ENCODE measurements at regions not wholly inside any gene's neighbourhood (a gene's known extent, or its start where the extent isn't known, plus 50 kb on each side); places are given as distances from the start of the nearest gene placed in this dataset.
"Not testable (repeated sequence)": the region's sequence is repeated elsewhere in the genome, so short reads cannot be mapped to it uniquely, and the experiment has no call there.

DNA sequence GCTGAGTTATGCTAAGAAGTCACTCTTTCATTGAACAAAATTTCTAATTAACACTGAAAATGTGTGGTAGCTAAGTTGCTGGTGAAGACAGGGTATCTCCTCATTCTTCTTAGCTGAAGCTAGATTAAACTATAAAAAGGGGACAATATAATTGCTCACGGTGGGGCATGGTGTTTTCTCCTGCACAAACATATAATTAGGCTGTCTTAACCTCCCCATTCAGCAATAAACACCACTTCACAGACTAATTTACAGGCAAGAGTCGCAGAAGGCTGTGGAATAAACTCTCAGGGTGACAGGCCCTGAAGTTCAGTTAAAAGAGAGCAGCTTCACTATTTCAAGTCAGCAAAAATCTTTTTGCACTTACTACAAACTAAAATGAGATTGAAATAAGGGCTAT is 338.9 kb upstream of the NT5E start:
- Histone ChIP-seq H3K9me3 (ENCODE audit: control insufficient read depth, insufficient read depth, low read length) (no peaks in the 10 kb centered on the region), H3K27me3 (ENCODE audit: control insufficient read depth, insufficient read depth, low read length) (no peaks in the 10 kb centered on the region), H3K27ac (ENCODE audit: low read length) (no peak overlapping the region), H3K4me3 (ENCODE audit: low read length) (no peak overlapping the region), H3K36me3 (ENCODE audit: control insufficient read depth, insufficient read depth, low read length) (no peaks in the 10 kb centered on the region), H3K4me1 (ENCODE audit: control insufficient read depth, insufficient read depth, low read length) (no peaks in the 10 kb centered on the region; the same call in none of the 2 replicates)
- DNase-seq (ENCODE audit: low read depth, low spot score) = no peak
- WGBS (ENCODE audit: insufficient coverage, insufficient read length) = no CpG with 5 or more reads among the region's 2 CpGs

DNA sequence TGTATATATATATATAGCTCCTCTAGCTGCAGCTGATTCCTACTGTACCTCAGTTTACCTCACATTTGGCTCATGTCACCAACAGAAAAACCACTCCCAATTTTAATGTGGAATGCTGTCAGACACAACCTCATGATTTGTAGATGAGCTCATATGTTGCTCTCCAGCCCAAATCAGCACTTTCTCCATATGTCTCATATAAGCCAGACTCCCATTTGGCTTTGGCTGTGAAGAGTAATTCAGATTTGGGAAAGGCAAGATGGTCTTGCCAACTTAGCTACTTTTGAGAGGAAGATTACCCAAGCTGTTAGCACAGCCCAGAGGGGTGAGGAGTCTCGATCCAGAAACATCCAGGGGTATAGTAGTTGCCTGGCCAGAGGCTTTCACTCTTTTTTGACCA is 342.2 kb upstream of the NT5E start:
- no peak for DNase-seq (ENCODE audit: low read depth, low spot score)
- H3K36me3 ChIP-seq (ENCODE audit: control insufficient read depth, insufficient read depth, low read length) = no peaks in the 10 kb centered on the region
- H3K4me1 ChIP-seq (ENCODE audit: control insufficient read depth, insufficient read depth, low read length) = no peaks in the 10 kb centered on the region; the same call in 1 of the 2 replicates
- H3K9me3 ChIP-seq (ENCODE audit: control insufficient read depth, insufficient read depth, low read length) = no peaks in the 10 kb centered on the region
- H3K27me3 ChIP-seq (ENCODE audit: control insufficient read depth, insufficient read depth, low read length) = no peaks in the 10 kb centered on the region
- WGBS (ENCODE audit: insufficient coverage, insufficient read length) = no CpG with 5 or more reads among the region's 1 CpG
- no peak overlapping the region for H3K4me3 ChIP-seq (ENCODE audit: low read length)
- H3K27ac ChIP-seq (ENCODE audit: low read length) = no peak overlapping the region

DNA sequence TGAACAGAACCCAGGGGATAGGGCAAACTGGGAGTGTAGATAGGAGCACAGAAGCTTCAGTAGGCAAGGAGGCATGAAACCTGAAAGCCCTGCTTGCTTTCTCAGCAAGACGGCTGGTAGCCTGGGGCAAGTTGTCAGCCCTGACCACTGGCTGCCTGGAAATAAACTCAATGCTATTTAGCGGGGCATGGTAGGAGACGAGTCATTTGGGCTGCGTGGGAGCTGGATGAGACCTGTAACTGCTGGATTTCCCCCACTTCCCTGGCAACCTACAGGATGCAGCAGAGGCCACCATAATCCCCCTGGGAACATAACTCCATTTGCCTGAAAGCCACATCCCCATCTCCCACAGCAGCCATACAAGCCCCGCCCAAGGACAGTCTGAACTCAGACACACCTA is 332.6 kb upstream of the TBX18 start:
- H3K4me3 ChIP-seq (ENCODE audit: low read length) = no peak overlapping the region
- no peaks in the 10 kb centered on the region for H3K27me3 ChIP-seq (ENCODE audit: control insufficient read depth, insufficient read depth, low read length)
- no peaks in the 10 kb centered on the region for H3K4me1 ChIP-seq (ENCODE audit: control insufficient read depth, insufficient read depth, low read length)
- no CpG with 5 or more reads among the region's 5 CpGs for WGBS (ENCODE audit: insufficient coverage, insufficient read length)
- H3K36me3 ChIP-seq (ENCODE audit: control insufficient read depth, insufficient read depth, low read length) = no peaks in the 10 kb centered on the region
- no peaks in the 10 kb centered on the region for H3K9me3 ChIP-seq (ENCODE audit: control insufficient read depth, insufficient read depth, low read length)
- no peak for DNase-seq (ENCODE audit: low read depth, low spot score)
- H3K27ac ChIP-seq (ENCODE audit: low read length) = no peak overlapping the region

DNA sequence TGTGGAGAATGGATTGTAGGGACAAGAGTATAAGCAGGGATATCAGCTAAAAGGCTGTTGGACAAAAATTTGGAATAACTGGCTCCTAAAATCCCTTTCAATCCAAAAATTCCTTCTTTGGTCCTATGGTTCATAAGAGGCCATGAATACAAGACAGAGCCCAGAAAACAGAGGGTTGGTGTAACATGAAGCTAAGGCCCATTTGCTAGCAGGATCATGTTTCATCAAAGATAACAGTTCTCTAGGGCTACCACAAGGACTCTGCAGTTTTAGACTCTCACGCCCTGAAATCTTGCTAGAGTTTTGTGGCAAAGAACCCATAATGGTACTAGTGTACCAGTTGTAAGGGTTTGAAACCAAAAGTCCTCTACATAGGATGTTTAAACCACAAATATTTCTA is 327.8 kb upstream of the TBX18 start:
- no peak for DNase-seq (ENCODE audit: low read depth, low spot score)
- no peaks in the 10 kb centered on the region for H3K9me3 ChIP-seq (ENCODE audit: control insufficient read depth, insufficient read depth, low read length)

DNA sequence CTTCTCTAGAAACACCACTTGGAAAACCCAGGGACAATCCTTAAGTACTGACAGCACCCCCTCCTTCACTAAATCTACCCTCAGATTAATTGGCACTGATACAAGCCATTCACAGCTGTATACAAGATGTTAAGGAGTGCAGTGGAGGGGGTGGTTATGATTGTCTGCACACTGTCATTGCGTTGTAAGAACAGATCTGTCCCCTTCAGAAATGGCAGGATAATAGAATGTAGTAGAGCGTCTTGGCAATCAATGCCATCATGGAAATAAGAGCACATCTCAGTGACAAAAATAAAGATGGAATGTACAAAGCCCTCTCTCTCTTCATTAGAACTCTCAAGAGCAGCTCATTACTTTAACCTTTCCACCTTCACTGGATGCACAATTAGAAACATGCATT is 324.9 kb upstream of the TBX18 start:
- H3K4me3 ChIP-seq (ENCODE audit: low read length) = no peak overlapping the region
- no peaks in the 10 kb centered on the region for H3K36me3 ChIP-seq (ENCODE audit: control insufficient read depth, insufficient read depth, low read length)
- H3K4me1 ChIP-seq (ENCODE audit: control insufficient read depth, insufficient read depth, low read length) = no peaks in the 10 kb centered on the region
- no peaks in the 10 kb centered on the region for H3K27me3 ChIP-seq (ENCODE audit: control insufficient read depth, insufficient read depth, low read length)
- no CpG with 5 or more reads among the region's 2 CpGs for WGBS (ENCODE audit: insufficient coverage, insufficient read length)
- H3K27ac ChIP-seq (ENCODE audit: low read length) = no peak overlapping the region
- no peaks in the 10 kb centered on the region for H3K9me3 ChIP-seq (ENCODE audit: control insufficient read depth, insufficient read depth, low read length)
- DNase-seq (ENCODE audit: low read depth, low spot score) = no peak

More for the DNA sequence above, 327.8 kb upstream of the TBX18 start:
- no CpG with 5 or more reads among the region's 1 CpG for WGBS (ENCODE audit: insufficient coverage, insufficient read length)
- Histone ChIP-seq H3K4me1 (ENCODE audit: control insufficient read depth, insufficient read depth, low read length) (no peaks in the 10 kb centered on the region), H3K27me3 (ENCODE audit: control insufficient read depth, insufficient read depth, low read length) (no peaks in the 10 kb centered on the region), H3K36me3 (ENCODE audit: control insufficient read depth, insufficient read depth, low read length) (no peaks in the 10 kb centered on the region), H3K27ac (ENCODE audit: low read length) (no peak overlapping the region), H3K4me3 (ENCODE audit: low read length) (no peak overlapping the region)

DNA sequence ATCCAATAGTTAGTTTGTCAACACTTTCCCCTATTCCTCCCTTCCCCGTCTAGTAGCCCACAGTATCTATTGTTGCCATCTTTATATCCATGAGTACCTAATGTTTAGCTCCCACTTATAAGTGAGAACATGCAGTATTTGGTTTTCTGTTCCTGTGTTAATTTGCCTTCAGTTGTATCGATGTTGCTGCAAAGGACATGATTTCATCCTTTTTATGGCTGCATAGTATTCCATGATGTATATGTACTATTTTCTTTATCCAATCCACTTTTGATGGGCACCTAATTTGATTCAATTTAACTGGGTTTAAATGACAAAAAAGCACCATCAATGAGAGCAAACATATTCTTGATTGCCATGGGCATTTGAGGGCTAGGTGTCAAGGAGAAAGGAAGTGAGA is 321.5 kb upstream of the TBX18 start:
- Histone ChIP-seq H3K27me3 (ENCODE audit: control insufficient read depth, insufficient read depth, low read length) (no peaks in the 10 kb centered on the region), H3K36me3 (ENCODE audit: control insufficient read depth, insufficient read depth, low read length) (no peaks in the 10 kb centered on the region), H3K4me3 (ENCODE audit: low read length) (no peak overlapping the region), H3K27ac (ENCODE audit: low read length) (no peak overlapping the region), H3K9me3 (ENCODE audit: control insufficient read depth, insufficient read depth, low read length) (no peaks in the 10 kb centered on the region), H3K4me1 (ENCODE audit: control insufficient read depth, insufficient read depth, low read length) (no peaks in the 10 kb centered on the region)
- DNase-seq (ENCODE audit: low read depth, low spot score) = no peak
- no CpG with 5 or more reads among the region's 2 CpGs for WGBS (ENCODE audit: insufficient coverage, insufficient read length)

DNA sequence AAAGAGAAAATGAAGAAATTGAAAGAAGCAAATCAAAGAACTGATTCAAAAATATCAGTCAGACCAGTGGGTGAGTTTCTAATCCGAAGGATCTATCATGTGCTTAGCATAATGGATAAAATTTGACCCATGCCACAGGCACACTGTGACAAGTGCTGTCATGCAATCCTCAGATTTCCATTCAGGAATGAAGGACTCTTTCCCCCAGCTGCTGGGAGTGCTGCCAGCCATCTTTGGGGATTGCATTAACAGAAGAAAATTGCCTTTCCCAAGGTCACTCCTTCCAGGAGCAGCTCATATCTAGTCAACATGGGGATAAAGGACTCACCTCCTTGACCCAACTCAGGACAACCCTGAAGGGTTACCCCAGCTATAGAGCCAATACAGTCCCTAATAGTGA is 316.7 kb upstream of the TBX18 start:
- H3K4me1 ChIP-seq (ENCODE audit: control insufficient read depth, insufficient read depth, low read length) = no peaks in the 10 kb centered on the region
- H3K4me3 ChIP-seq (ENCODE audit: low read length) = no peak overlapping the region
- no peak for DNase-seq (ENCODE audit: low read depth, low spot score)
- WGBS (ENCODE audit: insufficient coverage, insufficient read length) = no CpG with 5 or more reads among the region's 1 CpG
- no peaks in the 10 kb centered on the region for H3K36me3 ChIP-seq (ENCODE audit: control insufficient read depth, insufficient read depth, low read length)
- H3K27ac ChIP-seq (ENCODE audit: low read length) = no peak overlapping the region
- H3K27me3 ChIP-seq (ENCODE audit: control insufficient read depth, insufficient read depth, low read length) = no peaks in the 10 kb centered on the region
- no peaks in the 10 kb centered on the region for H3K9me3 ChIP-seq (ENCODE audit: control insufficient read depth, insufficient read depth, low read length)

DNA sequence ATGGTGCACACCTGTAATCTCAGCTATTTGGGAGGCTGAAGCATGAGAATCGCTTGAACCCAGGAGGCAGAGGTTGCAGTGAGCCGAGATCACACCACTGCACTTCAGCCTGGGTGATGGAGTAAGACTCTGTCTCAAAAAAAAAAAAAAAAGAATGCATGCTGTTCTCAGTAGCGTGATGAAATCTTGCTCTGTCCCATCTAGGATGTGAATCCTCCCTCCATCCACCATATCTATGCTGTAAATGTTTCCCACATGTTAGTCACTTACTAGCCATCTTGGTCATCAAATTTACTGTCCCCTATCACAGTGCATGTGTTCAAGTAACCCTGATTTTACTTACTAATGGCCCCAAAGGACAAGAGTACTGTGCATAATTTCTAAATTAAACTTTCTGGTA is 315.4 kb upstream of the TBX18 start:
- Histone ChIP-seq H3K4me1 (ENCODE audit: control insufficient read depth, insufficient read depth, low read length) (no peaks in the 10 kb centered on the region), H3K27ac (ENCODE audit: low read length) (no peak overlapping the region), H3K36me3 (ENCODE audit: control insufficient read depth, insufficient read depth, low read length) (no peaks in the 10 kb centered on the region), H3K4me3 (ENCODE audit: low read length) (no peak overlapping the region), H3K9me3 (ENCODE audit: control insufficient read depth, insufficient read depth, low read length) (no peaks in the 10 kb centered on the region), H3K27me3 (ENCODE audit: control insufficient read depth, insufficient read depth, low read length) (no peaks in the 10 kb centered on the region)
- no CpG with 5 or more reads among the region's 3 CpGs for WGBS (ENCODE audit: insufficient coverage, insufficient read length)
- DNase-seq (ENCODE audit: low read depth, low spot score) = no peak

DNA sequence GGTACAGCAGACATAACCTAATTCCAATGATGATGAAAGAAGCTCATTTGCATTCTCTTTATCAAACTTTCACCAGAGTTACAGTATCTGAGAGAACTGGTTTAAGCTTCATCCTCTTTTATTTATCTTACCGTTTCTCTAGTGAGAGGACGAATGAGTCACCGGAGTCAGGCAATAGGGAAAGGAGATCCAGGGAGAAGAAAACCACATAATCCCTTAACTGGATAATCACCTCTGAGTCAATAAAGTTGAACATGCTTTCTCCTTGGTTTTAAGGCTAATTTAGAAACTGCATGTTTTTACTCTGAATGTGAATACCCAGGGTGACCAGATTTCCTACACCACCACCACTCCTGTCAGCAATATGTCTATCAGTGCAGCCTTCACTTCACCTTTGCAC is 313.7 kb upstream of the TBX18 start:
- H3K27me3 ChIP-seq (ENCODE audit: control insufficient read depth, insufficient read depth, low read length) = no peaks in the 10 kb centered on the region
- H3K4me1 ChIP-seq (ENCODE audit: control insufficient read depth, insufficient read depth, low read length) = no peaks in the 10 kb centered on the region
- no peak overlapping the region for H3K27ac ChIP-seq (ENCODE audit: low read length)
- WGBS (ENCODE audit: insufficient coverage, insufficient read length) = no CpG with 5 or more reads among the region's 3 CpGs
- no peak overlapping the region for H3K4me3 ChIP-seq (ENCODE audit: low read length)
- H3K36me3 ChIP-seq (ENCODE audit: control insufficient read depth, insufficient read depth, low read length) = no peaks in the 10 kb centered on the region
- DNase-seq (ENCODE audit: low read depth, low spot score) = no peak
- no peaks in the 10 kb centered on the region for H3K9me3 ChIP-seq (ENCODE audit: control insufficient read depth, insufficient read depth, low read length)

DNA sequence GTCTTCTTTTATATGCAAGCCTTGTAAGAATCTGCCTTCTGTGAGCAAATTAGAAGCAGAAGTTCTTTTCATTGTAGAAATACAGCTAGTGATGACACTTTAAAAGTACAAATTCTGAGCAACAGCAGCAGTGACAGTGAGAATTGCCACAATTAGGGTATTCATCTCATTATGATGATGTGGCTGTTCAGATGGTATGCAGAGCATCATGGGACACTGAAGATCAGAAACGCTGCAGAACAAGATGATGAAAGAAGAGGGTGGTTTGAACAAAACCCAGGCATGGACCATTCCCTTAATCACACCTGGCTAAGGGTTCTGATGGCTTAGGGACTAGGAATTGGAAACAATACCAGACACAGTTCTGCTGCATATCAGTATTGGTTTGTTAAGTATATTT is 312.7 kb upstream of the TBX18 start:
- Histone ChIP-seq H3K27ac (ENCODE audit: low read length) (no peak overlapping the region), H3K9me3 (ENCODE audit: control insufficient read depth, insufficient read depth, low read length) (no peaks in the 10 kb centered on the region), H3K4me3 (ENCODE audit: low read length) (no peak overlapping the region), H3K27me3 (ENCODE audit: control insufficient read depth, insufficient read depth, low read length) (no peaks in the 10 kb centered on the region), H3K36me3 (ENCODE audit: control insufficient read depth, insufficient read depth, low read length) (no peaks in the 10 kb centered on the region), H3K4me1 (ENCODE audit: control insufficient read depth, insufficient read depth, low read length) (no peaks in the 10 kb centered on the region)
- no peak for DNase-seq (ENCODE audit: low read depth, low spot score)
- WGBS (ENCODE audit: insufficient coverage, insufficient read length) = no CpG with 5 or more reads among the region's 1 CpG

DNA sequence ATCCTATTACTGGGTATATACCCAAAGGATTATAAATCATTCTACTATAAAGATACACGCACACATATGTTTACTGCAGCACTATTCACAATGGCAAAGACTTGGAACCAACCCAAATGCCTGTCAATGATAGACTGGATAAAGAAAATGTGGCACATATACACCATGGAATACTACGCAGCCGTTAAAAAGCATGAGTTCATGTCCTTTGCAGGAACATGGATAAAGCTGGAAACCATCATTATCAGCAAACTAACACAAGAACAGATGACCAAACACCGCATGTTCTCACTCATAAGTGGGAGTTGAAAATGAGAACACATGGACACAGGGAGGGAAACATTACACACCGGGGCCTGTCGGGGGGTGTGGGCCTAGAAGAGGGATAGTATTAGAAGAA is 307.4 kb upstream of the TBX18 start:
- no CpG with 5 or more reads among the region's 6 CpGs for WGBS (ENCODE audit: insufficient coverage, insufficient read length)
- not testable (repeated sequence) for H3K9me3 ChIP-seq (ENCODE audit: control insufficient read depth, insufficient read depth, low read length); DNase-seq (ENCODE audit: low read depth, low spot score)

More for the DNA sequence above, 307.4 kb upstream of the TBX18 start:
- not testable (repeated sequence) for H3K36me3 ChIP-seq (ENCODE audit: control insufficient read depth, insufficient read depth, low read length); H3K27ac ChIP-seq (ENCODE audit: low read length); H3K27me3 ChIP-seq (ENCODE audit: control insufficient read depth, insufficient read depth, low read length); H3K4me1 ChIP-seq (ENCODE audit: control insufficient read depth, insufficient read depth, low read length); H3K4me3 ChIP-seq (ENCODE audit: low read length)

All from iPS DF 6.9 (cell line).